CD4-positive, alpha-beta T cell treated with Interleukin-15 for 1 hour (primary cell): ENCODE measurements at regions not wholly inside any gene's neighbourhood (a gene's known extent, or its start where the extent isn't known, plus 50 kb on each side); places are given as distances from the start of the nearest gene placed in this dataset.
"Not testable (repeated sequence)": the region's sequence is repeated elsewhere in the genome, so short reads cannot be mapped to it uniquely, and the experiment has no call there.

Experiments used
- DNase-seq: peaks from one replicate; pipeline ENCODE4 v3.0.0-alpha.2; 2020

- no peak for DNase-seq
Observed at GRCh38 chr1:14420686-14421085, 177.8 kb upstream of the KAZN start.

- no peak for DNase-seq
Observed at GRCh38 chr1:14421295-14421976, 177.0 kb upstream of the KAZN start.

- DNase-seq, result no peak
Observed at GRCh38 chr1:14421977-14422609, 176.4 kb upstream of the KAZN start.

GRCh38 chr1:14424325-14425002 lies 174.0 kb upstream of the KAZN start:
- no peak for DNase-seq

GRCh38 chr1:14426854-14427253 lies 171.6 kb upstream of the KAZN start:
- DNase-seq, result no peak

GRCh38 chr1:14429577-14429976 lies 168.9 kb upstream of the KAZN start:
- DNase-seq, result no peak

- DNase-seq, result not testable (repeated sequence)
Observed at GRCh38 chr1:14432728-14433127, 165.8 kb upstream of the KAZN start.

GRCh38 chr1:14435368-14436023 lies 163.0 kb upstream of the KAZN start:
- DNase-seq, result no peak

- DNase-seq, result no peak
Observed at GRCh38 chr1:14437417-14437918, 161.0 kb upstream of the KAZN start.

- no peak for DNase-seq
Observed at GRCh38 chr1:14438127-14438769, 160.2 kb upstream of the KAZN start.

GRCh38 chr1:14439015-14439414 lies 159.5 kb upstream of the KAZN start:
- no peak for DNase-seq

GRCh38 chr1:14440166-14440565 lies 158.3 kb upstream of the KAZN start:
- no peak for DNase-seq

GRCh38 chr1:14440731-14441130 lies 157.8 kb upstream of the KAZN start:
- no peak for DNase-seq

- no peak for DNase-seq
Observed at GRCh38 chr1:14441302-14441741, 157.2 kb upstream of the KAZN start.

GRCh38 chr1:14442669-14443068 lies 155.8 kb upstream of the KAZN start:
- no peak for DNase-seq

GRCh38 chr1:14443164-14443787 lies 155.2 kb upstream of the KAZN start:
- DNase-seq, result no peak

GRCh38 chr1:14451217-14451616 lies 147.3 kb upstream of the KAZN start:
- DNase-seq, result no peak

- DNase-seq, result no peak
Observed at GRCh38 chr1:14452551-14452950, 145.9 kb upstream of the KAZN start.

- no peak for DNase-seq
Observed at GRCh38 chr1:14460173-14460572, 138.3 kb upstream of the KAZN start.

GRCh38 chr1:14462851-14463250 lies 135.6 kb upstream of the KAZN start:
- DNase-seq, result no peak

GRCh38 chr1:14466006-14466405 lies 132.5 kb upstream of the KAZN start:
- no peak for DNase-seq

- DNase-seq, result no peak
Observed at GRCh38 chr1:14467112-14467511, 131.4 kb upstream of the KAZN start.
